Keratinocyte (primary cell): ENCODE measurements at regions not wholly inside any gene's neighbourhood (a gene's known extent, or its start where the extent isn't known, plus 50 kb on each side); places are given as distances from the start of the nearest gene placed in this dataset.

Source experiments
- DNase-seq: peaks from one replicate; pipeline ENCODE4 v3.0.0-alpha.2; 2011; ENCODE audit warnings: low read depth, missing footprints, low spot score
- FAIRE-seq: peaks from 2 replicates; lab custom pipeline; 2011; peaks lifted over from hg19 to GRCh38; lab: Jason Lieb, UNC
- H2AFZ ChIP-seq: 2 replicates; pipeline ENCODE4 v1.6.0; 2012; ENCODE audit warnings: low read length, control low read depth, inconsistent platforms; ENCODE audit not compliant: control insufficient read depth
- H3K27ac ChIP-seq: 2 replicates; pipeline ENCODE4 v1.5.1; 2011; ENCODE audit warnings: low read length; ENCODE audit not compliant: control insufficient read depth, insufficient read depth
- H3K27me3 ChIP-seq: 3 replicates; pipeline ENCODE4 v1.6.0; 2011; ENCODE audit warnings: low read length; ENCODE audit not compliant: control insufficient read depth, insufficient read depth; ENCODE audit errors: extremely low read depth
- H3K36me3 ChIP-seq, 2 experiments: 2 replicates in 1 of 2; 3 replicates in 1 of 2; pipeline ENCODE4 v1.5.1; 2011; ENCODE audit warnings: low read length in 2 of 2, mild to moderate bottlenecking in 1 of 2; ENCODE audit not compliant: control insufficient read depth in 2 of 2, insufficient read depth in 2 of 2; ENCODE audit errors: extremely low read depth in 1 of 2
- H3K4me1 ChIP-seq: 3 replicates; pipeline ENCODE4 v1.5.1; 2011; ENCODE audit warnings: low read length; ENCODE audit not compliant: control insufficient read depth, insufficient read depth; ENCODE audit errors: extremely low read depth
- H3K4me2 ChIP-seq: 3 replicates; pipeline ENCODE4 v1.6.0; 2011; ENCODE audit warnings: low read depth, low read length; ENCODE audit not compliant: control insufficient read depth, insufficient read depth; ENCODE audit errors: extremely low read depth
- H3K4me3 ChIP-seq, 3 experiments: fragments of 200-600 bp in 1 of 3; sonication (generic) in 1 of 3; 2 replicates in 2 of 3; 3 replicates in 1 of 3; pipeline ENCODE4 v1.5.1; 2011 to 2016; ENCODE audit warnings: low read length in 3 of 3, mild to moderate bottlenecking in 3 of 3, control low read depth in 2 of 3, inconsistent platforms in 1 of 3, low read depth in 1 of 3, mixed read lengths in 1 of 3, mixed run types in 1 of 3, moderate library complexity in 1 of 3; ENCODE audit not compliant: control insufficient read depth in 2 of 3, insufficient read depth in 2 of 3; ENCODE audit errors: extremely low read depth in 1 of 3
- H3K79me2 ChIP-seq: 2 replicates; pipeline ENCODE4 v1.6.0; 2012; ENCODE audit warnings: low read length; ENCODE audit not compliant: control insufficient read depth, insufficient read depth
- H3K9ac ChIP-seq: 3 replicates; pipeline ENCODE4 v1.6.0; 2011; ENCODE audit warnings: low read length; ENCODE audit not compliant: control insufficient read depth, insufficient read depth; ENCODE audit errors: extremely low read depth
- H3K9me1 ChIP-seq: 3 replicates; pipeline ENCODE4 v1.6.0; 2011; ENCODE audit warnings: low read length; ENCODE audit not compliant: control insufficient read depth, insufficient read depth; ENCODE audit errors: extremely low read depth
- H3K9me3 ChIP-seq: 2 replicates; pipeline ENCODE4 v1.5.1; 2012; ENCODE audit warnings: low read depth, low read length; ENCODE audit not compliant: control insufficient read depth
- H4K20me1 ChIP-seq: 3 replicates; pipeline ENCODE4 v1.6.0; 2011; ENCODE audit warnings: low read length; ENCODE audit not compliant: control insufficient read depth, insufficient read depth; ENCODE audit errors: extremely low read depth
- EZH2 ChIP-seq: IDR thresholded peaks from one replicate; pipeline ENCODE4 v1.6.1; 2012; ENCODE audit warnings: inconsistent platforms, mild to moderate bottlenecking, low read length, moderate library complexity
- dilution Hi-C: fragments of 300-500 bp; cut with MboI; formaldehyde crosslinking; loops from one replicate; pipeline ENCODE4 v1.7.0; 2020; ENCODE audit warnings: low sequenced_read_pairs; ENCODE audit not compliant: extremely low pct_ligation_motif_present
- TF ChIP-seq, protein P1 (sequence below), 3 experiments: IDR thresholded peaks in 1 of 3; conservative IDR thresholded peaks in 1 of 3; optimal IDR thresholded peaks in 1 of 3; 2 replicates in 2 of 3; 3 replicates in 1 of 3; pipeline versions ENCODE3 to v1.5.1; 2011; ENCODE audit warnings: low read length in 3 of 3, mild to moderate bottlenecking in 3 of 3, moderate library complexity in 2 of 3, control low read depth in 1 of 3, inconsistent platforms in 1 of 3; ENCODE audit not compliant: insufficient read depth in 2 of 3; ENCODE audit errors: extremely low read depth in 1 of 3

DNA sequence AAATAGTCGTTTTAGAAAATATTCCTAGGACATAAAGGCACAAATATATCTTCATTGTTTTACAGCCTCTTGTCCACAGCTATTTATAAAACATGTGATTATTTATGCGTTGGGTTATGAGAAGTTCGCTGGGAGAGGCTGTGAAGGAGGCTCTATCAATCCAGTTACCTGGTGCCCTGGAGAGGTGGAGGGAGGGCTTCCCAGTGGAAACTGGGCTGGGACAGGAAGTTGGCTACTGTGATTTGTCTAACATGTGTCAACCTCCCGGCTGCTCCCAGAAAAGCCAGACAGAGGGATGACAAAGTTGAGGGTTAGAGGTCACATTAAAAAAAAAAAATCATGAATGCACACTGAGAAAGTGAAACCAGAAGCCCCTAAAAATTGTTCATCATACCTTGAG, 346.5 kb downstream of the ZNF536 start:
- H3K4me3 ChIP-seq = peak overlapping the region in 1 of 3 experiments; percentile 69
- DNase-seq = peak; percentile 1
- H3K9ac ChIP-seq = no peak overlapping the region
- FAIRE-seq = no peak
- peaks cover 4% of the 10 kb centered on the region for H3K27me3 ChIP-seq
- H3K36me3 ChIP-seq = no peaks in the 10 kb centered on the region
- peaks cover 5% of the 10 kb centered on the region for H3K4me1 ChIP-seq
- H3K4me2 ChIP-seq = peak overlapping the region; percentile 82
- H2AFZ ChIP-seq = peak overlapping the region; percentile 86
- dilution Hi-C loops = no loop called here
- no peak overlapping the region for H3K27ac ChIP-seq
- no peak for TF ChIP-seq EZH2
- TF ChIP-seq, protein P1, sequence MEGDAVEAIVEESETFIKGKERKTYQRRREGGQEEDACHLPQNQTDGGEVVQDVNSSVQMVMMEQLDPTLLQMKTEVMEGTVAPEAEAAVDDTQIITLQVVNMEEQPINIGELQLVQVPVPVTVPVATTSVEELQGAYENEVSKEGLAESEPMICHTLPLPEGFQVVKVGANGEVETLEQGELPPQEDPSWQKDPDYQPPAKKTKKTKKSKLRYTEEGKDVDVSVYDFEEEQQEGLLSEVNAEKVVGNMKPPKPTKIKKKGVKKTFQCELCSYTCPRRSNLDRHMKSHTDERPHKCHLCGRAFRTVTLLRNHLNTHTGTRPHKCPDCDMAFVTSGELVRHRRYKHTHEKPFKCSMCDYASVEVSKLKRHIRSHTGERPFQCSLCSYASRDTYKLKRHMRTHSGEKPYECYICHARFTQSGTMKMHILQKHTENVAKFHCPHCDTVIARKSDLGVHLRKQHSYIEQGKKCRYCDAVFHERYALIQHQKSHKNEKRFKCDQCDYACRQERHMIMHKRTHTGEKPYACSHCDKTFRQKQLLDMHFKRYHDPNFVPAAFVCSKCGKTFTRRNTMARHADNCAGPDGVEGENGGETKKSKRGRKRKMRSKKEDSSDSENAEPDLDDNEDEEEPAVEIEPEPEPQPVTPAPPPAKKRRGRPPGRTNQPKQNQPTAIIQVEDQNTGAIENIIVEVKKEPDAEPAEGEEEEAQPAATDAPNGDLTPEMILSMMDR (optimal IDR thresholded peaks at IDR 0.05 in 1 of 3, IDR thresholded peaks at IDR 0.05 in 1 of 3, conservative IDR thresholded peaks at IDR 0.05 in 1 of 3; ENCODE audit: extremely low read depth in 1 of 3, insufficient read depth in 2 of 3, low read length in 3 of 3) = no peak
- no peaks in the 10 kb centered on the region for H3K9me3 ChIP-seq
- H3K9me1 ChIP-seq = no peaks in the 10 kb centered on the region
- no peaks in the 10 kb centered on the region for H4K20me1 ChIP-seq
- no peaks in the 10 kb centered on the region for H3K79me2 ChIP-seq

DNA sequence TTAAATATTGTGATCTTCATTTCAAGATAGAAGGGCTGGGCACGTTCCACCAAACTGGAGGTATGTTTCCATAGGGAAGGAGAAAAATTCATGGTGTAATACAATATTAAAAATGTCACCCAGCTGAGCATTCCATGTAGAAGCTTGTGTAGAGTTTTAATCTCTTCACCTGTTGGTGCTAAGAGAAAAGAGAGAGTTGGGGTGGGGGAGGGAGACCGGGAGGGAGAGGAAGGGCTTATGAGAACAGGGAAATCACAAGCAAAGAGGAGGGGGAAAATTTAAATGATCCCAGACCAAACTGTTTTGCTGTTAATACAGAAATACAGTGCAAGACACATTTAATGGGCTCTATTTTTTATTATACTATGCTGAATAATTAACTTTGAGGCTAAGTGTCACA, 345.8 kb downstream of the ZNF536 start:
- H2AFZ ChIP-seq = no peak overlapping the region
- no peaks in the 10 kb centered on the region for H3K36me3 ChIP-seq
- H3K4me2 ChIP-seq = no peak overlapping the region
- no peaks in the 10 kb centered on the region for H3K9me1 ChIP-seq
- no peak overlapping the region for H3K4me3 ChIP-seq
- no peak for TF ChIP-seq EZH2
- TF ChIP-seq, protein P1 (optimal IDR thresholded peaks at IDR 0.05 in 1 of 3, IDR thresholded peaks at IDR 0.05 in 1 of 3, conservative IDR thresholded peaks at IDR 0.05 in 1 of 3; ENCODE audit: extremely low read depth in 1 of 3, insufficient read depth in 2 of 3, low read length in 3 of 3) = no peak
- DNase-seq (no peak), FAIRE-seq (no peak)
- no peaks in the 10 kb centered on the region for H3K9me3 ChIP-seq
- H3K27me3 ChIP-seq = peaks cover 4% of the 10 kb centered on the region
- dilution Hi-C loops = no loop called here
- H3K79me2 ChIP-seq = no peaks in the 10 kb centered on the region
- H3K9ac ChIP-seq = no peak overlapping the region
- H3K27ac ChIP-seq = no peak overlapping the region
- H4K20me1 ChIP-seq = no peaks in the 10 kb centered on the region
- H3K4me1 ChIP-seq = peaks cover 5% of the 10 kb centered on the region
